HL-60 (cell line): ENCODE measurements at regions not wholly inside any gene's neighbourhood (a gene's known extent, or its start where the extent isn't known, plus 50 kb on each side); places are given as distances from the start of the nearest gene placed in this dataset.

ENCODE experiments used
- CTCF ChIP-seq: IDR thresholded peaks from one replicate; pipeline ENCODE4 v1.5.1; 2011; ENCODE audit warnings: low read length, control low read depth, inconsistent platforms; ENCODE audit not compliant: insufficient read depth
- POLR2AphosphoS5 ChIP-seq: IDR thresholded peaks from 2 replicates; pipeline ENCODE4 v1.6.1; 2012; ENCODE audit warnings: low read depth

GRCh38 chr1:218891577-218891976, 282.1 kb upstream of the LYPLAL1 start:
- TF ChIP-seq POLR2AphosphoS5 (no peak), CTCF (no peak)
